Esophagus squamous epithelium (tissue), 5 donors: ENCODE measurements at regions not wholly inside any gene's neighbourhood (a gene's known extent, or its start where the extent isn't known, plus 50 kb on each side); places are given as distances from the start of the nearest gene placed in this dataset.
"Not testable (repeated sequence)": the region's sequence is repeated elsewhere in the genome, so short reads cannot be mapped to it uniquely, and the experiment has no call there.

Experiments
- DNase-seq: peaks from one replicate; lab custom pipeline; 2025; lab: John Stamatoyannopoulos, UW
- H3K27ac ChIP-seq, 4 donors: fragments of 200-600 bp; sonication (generic); one replicate each; pipeline ENCODE4 v1.5.1; 2016 to 2019; ENCODE audit warnings: mild to moderate bottlenecking in 1 of 4
- H3K27me3 ChIP-seq, 4 donors: fragments of 200-600 bp; sonication (generic); 1 replicate in 3 of 4; 2 replicates in 1 of 4; pipeline versions ENCODE4 v1.5.1 to v1.6.0; 2017 to 2021; ENCODE audit warnings: antibody characterized with exemption in 1 of 4
- H3K36me3 ChIP-seq, 3 donors: fragments of 200-600 bp; sonication (generic); one replicate each; pipeline ENCODE4 v1.5.1; 2016 to 2019
- H3K4me1 ChIP-seq, 3 donors: fragments of 200-600 bp; sonication (generic); one replicate each; pipeline ENCODE4 v1.5.1; 2017 to 2019
- H3K4me3 ChIP-seq, 4 donors: fragments of 200-600 bp; sonication (generic); 1 replicate in 3 of 4; 2 replicates in 1 of 4; pipeline ENCODE4 v1.5.1; 2016 to 2019; ENCODE audit warnings: mild to moderate bottlenecking in 2 of 4, moderate library complexity in 1 of 4
- H3K9me3 ChIP-seq, 3 donors: fragments of 200-600 bp; sonication (generic); one replicate each; pipeline ENCODE4 v1.5.1; 2016 to 2019
- CTCF ChIP-seq, 6 experiments: fragments of 450-650 bp in 4 of 6; fragments of 200-600 bp in 2 of 6; sonication (generic) in 2 of 6; IDR thresholded peaks; one replicate each; pipeline ENCODE4 v1.5.1; 2016 to 2019; ENCODE audit warnings: antibody characterized with exemption in 6 of 6, mild to moderate bottlenecking in 4 of 6, moderate library complexity in 4 of 6
- POLR2A ChIP-seq, 4 donors: fragments of 450-650 bp; IDR thresholded peaks; one replicate each; pipeline ENCODE4 v1.6.1; 2017; ENCODE audit warnings: antibody characterized with exemption in 4 of 4, mild to moderate bottlenecking in 4 of 4, moderate library complexity in 3 of 4
- WGBS, 2 donors: methylation state at CpG; one replicate each; pipeline ENCODE4 v1.1.5; 2018; 5-methylcytosine and 5-hydroxymethylcytosine counted together
- intact Hi-C: fragments of 100-400 bp; cut with DNase I; formaldehyde crosslinking; loops from one replicate; pipeline ENCODE4 v1.15.0; 2022
- donor health status: DM: yes; HTN: yes; CAD: no.

GRCh38 chr10:78442836-78443550 is 409.3 kb downstream of the RPS24 start:
- 75 to 94% methylated on average over 4 to 10 of the region's 13 CpGs for WGBS, 2 donors

GRCh38 chr10:78443900-78444571 is 410.4 kb downstream of the RPS24 start:
- Histone ChIP-seq H3K27ac (no peak overlapping the region), H3K4me3 (no peak overlapping the region), H3K27me3 (peaks cover 0 to 6% (median 0%) of the 10 kb centered on the region in 4 donors), H3K9me3 (no peaks in the 10 kb centered on the region), H3K4me1 (no peaks in the 10 kb centered on the region), H3K36me3 (no peaks in the 10 kb centered on the region)
- WGBS, 2 donors: 78 to 84% methylated on average over 7 to 11 of the region's 11 CpGs
- DNase-seq: no peak
- TF ChIP-seq CTCF (IDR thresholded peaks at IDR 0.05): no peak
- TF ChIP-seq POLR2A (IDR thresholded peaks at IDR 0.05): no peak
- intact Hi-C loops: no loop called here

More at GRCh38 chr10:78442836-78443550, 409.3 kb downstream of the RPS24 start:
- no peak for TF ChIP-seq POLR2A (IDR thresholded peaks at IDR 0.05)
- no peak for TF ChIP-seq CTCF (IDR thresholded peaks at IDR 0.05)
- Histone ChIP-seq H3K36me3 (no peaks in the 10 kb centered on the region), H3K27me3 (peaks cover 0 to 6% (median 0%) of the 10 kb centered on the region in 4 donors), H3K4me1 (peaks cover 0 to 9% (median 0%) of the 10 kb centered on the region in 3 donors), H3K27ac (no peak overlapping the region), H3K9me3 (no peaks in the 10 kb centered on the region), H3K4me3 (no peak overlapping the region)
- DNase-seq: no peak
- intact Hi-C loops: no loop called here

GRCh38 chr10:78444741-78445140 is 411.1 kb downstream of the RPS24 start:
- not testable (repeated sequence) for H3K27me3 ChIP-seq

GRCh38 chr10:78445308-78445707 is 411.6 kb downstream of the RPS24 start:
- TF ChIP-seq POLR2A (IDR thresholded peaks at IDR 0.05): no peak
- no peak for TF ChIP-seq CTCF (IDR thresholded peaks at IDR 0.05)
- DNase-seq: no peak
- Histone ChIP-seq H3K4me1 (no peaks in the 10 kb centered on the region), H3K36me3 (no peaks in the 10 kb centered on the region), H3K27me3 (peaks cover 0 to 6% (median 0%) of the 10 kb centered on the region in 4 donors), H3K27ac (no peak overlapping the region), H3K9me3 (no peaks in the 10 kb centered on the region), H3K4me3 (no peak overlapping the region)
- WGBS, 2 donors: 76 to 79% methylated on average over 2 of the region's 2 CpGs
- intact Hi-C loops: no loop called here

More at GRCh38 chr10:78444741-78445140, 411.1 kb downstream of the RPS24 start:
- H3K36me3 ChIP-seq, intact Hi-C loops, H3K27ac ChIP-seq, H3K4me3 ChIP-seq, H3K4me1 ChIP-seq, DNase-seq, H3K9me3 ChIP-seq: not testable (repeated sequence)
- WGBS, 2 donors: 92 to 95% methylated on average over 4 of the region's 4 CpGs

- Histone ChIP-seq H3K27ac (no peak overlapping the region), H3K9me3 (no peaks in the 10 kb centered on the region), H3K36me3 (no peaks in the 10 kb centered on the region), H3K4me3 (no peak overlapping the region), H3K4me1 (peaks cover 0 to 9% (median 4%) of the 10 kb centered on the region in 3 donors), H3K27me3 (peaks cover 0 to 9% (median 0%) of the 10 kb centered on the region in 4 donors)
- WGBS, 2 donors: 72 to 77% methylated on average over 4 of the region's 4 CpGs
- DNase-seq: no peak
- intact Hi-C loops: no loop called here
- TF ChIP-seq CTCF (IDR thresholded peaks at IDR 0.05) (no peak), POLR2A (IDR thresholded peaks at IDR 0.05) (no peak)
These were observed 414.8 kb downstream of the RPS24 start for GRCh38 chr10:78448470-78448869.
